SK-N-SH (cell line): ENCODE measurements at regions not wholly inside any gene's neighbourhood (a gene's known extent, or its start where the extent isn't known, plus 50 kb on each side); places are given as distances from the start of the nearest gene placed in this dataset.

Experiments
- CTCF ChIA-PET: fragments of 300-600, 350-600 bp; formaldehyde crosslinking; extraction: SDS; loops from one replicate; lab custom pipeline; 2021; lab: Yijun Ruan, JAX
- POLR2A ChIA-PET: fragments of 350-600 bp; sonication (Branson Sonifier 250); formaldehyde crosslinking; extraction: SDS; loops from one replicate; lab custom pipeline; 2020; ENCODE audit warnings: antibody characterized with exemption, inconsistent platforms; lab: Yijun Ruan, JAX
- DNase-seq: peaks from one replicate; pipeline ENCODE4 v3.0.0; 2012
- H2AFZ ChIP-seq: fragments of 200-600 bp; sonication (generic); 2 replicates; pipeline ENCODE4 v1.8.1; 2016; ENCODE audit warnings: antibody characterized with exemption, mild to moderate bottlenecking, low read depth
- H3F3A ChIP-seq: fragments of 200-600 bp; sonication (generic); replicated peaks from 2 replicates; pipeline ENCODE3; 2016; ENCODE audit warnings: antibody characterized with exemption, mild to moderate bottlenecking; ENCODE audit not compliant: insufficient read depth
- H3K27ac ChIP-seq, 2 experiments: fragments of 200-500 bp in 1 of 2; fragments of 200-600 bp in 1 of 2; sonication (Bioruptor generic) in 1 of 2; sonication (generic), shearing (Covaris generic) in 1 of 2; 2 replicates each; pipeline versions ENCODE4 v1.5.1 to v1.6.1; 2014 to 2016; ENCODE audit warnings: low read depth in 2 of 2, inconsistent platforms in 1 of 2, low read length in 1 of 2, mild to moderate bottlenecking in 1 of 2, mixed read lengths in 1 of 2
- H3K27me3 ChIP-seq: fragments of 200-600 bp; sonication (generic), shearing (Covaris generic); 2 replicates; pipeline ENCODE4 v1.6.1; 2016; ENCODE audit warnings: mixed run types; ENCODE audit not compliant: insufficient read depth
- H3K36me3 ChIP-seq, 2 experiments: fragments of 200-500 bp in 1 of 2; fragments of 200-600 bp in 1 of 2; sonication (Bioruptor generic) in 1 of 2; sonication (generic) in 1 of 2; replicated peaks in 1 of 2; 2 replicates each; pipeline versions ENCODE3 to v1.5.1; 2014 to 2016; ENCODE audit warnings: low read length in 1 of 2, mild to moderate bottlenecking in 1 of 2; ENCODE audit not compliant: insufficient read depth in 2 of 2, control insufficient read depth in 1 of 2
- H3K4me1 ChIP-seq, 2 experiments: fragments of 200-500 bp in 1 of 2; fragments of 200-600 bp in 1 of 2; sonication (Bioruptor generic) in 1 of 2; sonication (generic), shearing (Covaris generic) in 1 of 2; 2 replicates each; pipeline versions ENCODE4 v1.5.1 to v1.6.1; 2014 to 2016; ENCODE audit warnings: low read depth in 1 of 2, low read length in 1 of 2, mixed run types in 1 of 2; ENCODE audit not compliant: insufficient read depth in 2 of 2, control insufficient read depth in 1 of 2
- H3K4me2 ChIP-seq: fragments of 200-600 bp; sonication (generic), shearing (Covaris generic); 2 replicates; pipeline ENCODE4 v1.6.1; 2017; ENCODE audit warnings: mixed run types
- H3K4me3 ChIP-seq, 2 experiments: fragments of 200-500 bp in 1 of 2; fragments of 200-600 bp in 1 of 2; sonication (Bioruptor generic) in 1 of 2; sonication (generic), shearing (Covaris generic) in 1 of 2; 2 replicates each; pipeline versions ENCODE4 v1.5.1 to v1.8.1; 2014 to 2016; ENCODE audit warnings: low read depth in 2 of 2, inconsistent platforms in 1 of 2, low read length in 1 of 2, mild to moderate bottlenecking in 1 of 2, mixed read lengths in 1 of 2, moderate library complexity in 1 of 2
- H3K79me2 ChIP-seq: fragments of 200-600 bp; sonication (generic); 2 replicates; pipeline ENCODE4 v1.8.1; 2017; ENCODE audit warnings: mild to moderate bottlenecking; ENCODE audit not compliant: insufficient read depth
- H3K9ac ChIP-seq: fragments of 200-600 bp; sonication (generic); 2 replicates; pipeline ENCODE4 v1.6.1; 2017; ENCODE audit warnings: mixed run types
- H3K9me2 ChIP-seq: fragments of 200-600 bp; sonication (generic); 2 replicates; pipeline ENCODE4 v1.6.1; 2017; ENCODE audit warnings: mixed run types
- H3K9me3 ChIP-seq: fragments of 200-600 bp; sonication (generic); 2 replicates; pipeline ENCODE4 v1.6.1; 2017; ENCODE audit warnings: mixed run types, mild to moderate bottlenecking, moderate library complexity
- H4K20me1 ChIP-seq: fragments of 200-600 bp; sonication (generic); 2 replicates; pipeline ENCODE4 v1.6.1; 2017; ENCODE audit warnings: mild to moderate bottlenecking, mixed run types; ENCODE audit not compliant: insufficient read depth
- EP300 ChIP-seq, 2 experiments: IDR thresholded peaks; 2 replicates each; pipeline versions ENCODE4 v1.4.0 to v1.6.1; 2012; ENCODE audit warnings: borderline replicate concordance in 1 of 2, low read depth in 1 of 2, low read length in 1 of 2
- EZH2phosphoT487 ChIP-seq: fragments of 200-600 bp; sonication (generic); IDR thresholded peaks from 2 replicates; pipeline ENCODE4 v1.6.1; 2017; ENCODE audit warnings: low read depth, mixed run types, mild to moderate bottlenecking, antibody characterized with exemption, moderate library complexity, borderline replicate concordance
- FOSL2 ChIP-seq: IDR thresholded peaks from 2 replicates; pipeline ENCODE4 v1.4.0; 2012; ENCODE audit warnings: low read depth, mild to moderate bottlenecking, moderate library complexity, borderline replicate concordance
- SMC3 ChIP-seq: IDR thresholded peaks from 2 replicates; pipeline ENCODE4 v1.6.1; 2012; ENCODE audit warnings: low read depth, low read length, improper control_type of control experiment
- WGBS: methylation state at CpG from one replicate; pipeline ENCODE4 v1.1.6; 2017; ENCODE audit warnings: low lambda C conversion rate; 5-methylcytosine and 5-hydroxymethylcytosine counted together
- TF ChIP-seq, protein P1 (sequence below): IDR thresholded peaks from 2 replicates; pipeline ENCODE4 v1.6.1; 2012; ENCODE audit warnings: mild to moderate bottlenecking, low read depth, low read length, moderate library complexity
- TF ChIP-seq, protein P2 (sequence below): fragments of 150-350 bp; IDR thresholded peaks from 2 replicates; pipeline ENCODE4 v1.6.1; 2017; ENCODE audit warnings: antibody characterized with exemption, low read length, low read depth, borderline replicate concordance
- TF ChIP-seq, protein P3 (sequence below): IDR thresholded peaks from 2 replicates; pipeline ENCODE4 v1.4.0; 2012; ENCODE audit warnings: low read depth

DNA sequence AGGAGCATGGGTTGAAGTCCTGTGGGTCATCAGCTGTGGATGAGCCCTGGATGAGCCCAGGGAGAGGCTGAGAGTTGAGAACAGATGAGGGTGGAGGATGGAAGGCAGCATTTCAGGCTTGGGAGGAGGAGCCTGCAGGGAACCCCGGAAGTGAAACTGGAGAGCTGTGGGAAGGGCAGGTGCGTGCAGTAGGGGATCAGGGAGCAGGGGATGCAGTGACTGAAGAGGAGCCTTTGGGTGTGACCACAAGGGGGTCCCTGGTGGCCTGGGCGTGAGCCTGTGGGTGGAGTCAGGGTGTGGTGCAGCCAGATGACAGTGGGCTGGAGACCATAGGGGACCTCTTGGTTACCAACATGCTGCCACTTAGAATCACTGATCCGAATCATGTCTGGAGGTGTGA is 115.5 kb downstream of the PAPOLA start:
- Histone ChIP-seq H3K27me3 (no peaks in the 10 kb centered on the region), H4K20me1 (no peaks in the 10 kb centered on the region), H3K36me3 (no peaks in the 10 kb centered on the region), H3K9me2 (no peaks in the 10 kb centered on the region), H3K79me2 (no peaks in the 10 kb centered on the region), H3F3A (no peaks in the 10 kb centered on the region), H3K9ac (no peak overlapping the region), H2AFZ (no peak overlapping the region), H3K4me3 (no peak overlapping the region), H3K9me3 (no peaks in the 10 kb centered on the region), H3K27ac (no peak overlapping the region), H3K4me1 (peaks cover 0 to 17% of the 10 kb centered on the region in 2 experiments; a peak in 2 of 4 replicates), H3K4me2 (no peak overlapping the region)
- DNase-seq = no peak
- POLR2A ChIA-PET = no interaction called here
- WGBS = 35% methylated on average over 4 of the region's 4 CpGs
- TF ChIP-seq EP300 (IDR thresholded peaks at IDR 0.05; ENCODE audit: borderline replicate concordance in 1 of 2, low read depth in 1 of 2, low read length in 1 of 2) (no peak), SMC3 (no peak), FOSL2 (no peak)
- TF ChIP-seq, protein P1, sequence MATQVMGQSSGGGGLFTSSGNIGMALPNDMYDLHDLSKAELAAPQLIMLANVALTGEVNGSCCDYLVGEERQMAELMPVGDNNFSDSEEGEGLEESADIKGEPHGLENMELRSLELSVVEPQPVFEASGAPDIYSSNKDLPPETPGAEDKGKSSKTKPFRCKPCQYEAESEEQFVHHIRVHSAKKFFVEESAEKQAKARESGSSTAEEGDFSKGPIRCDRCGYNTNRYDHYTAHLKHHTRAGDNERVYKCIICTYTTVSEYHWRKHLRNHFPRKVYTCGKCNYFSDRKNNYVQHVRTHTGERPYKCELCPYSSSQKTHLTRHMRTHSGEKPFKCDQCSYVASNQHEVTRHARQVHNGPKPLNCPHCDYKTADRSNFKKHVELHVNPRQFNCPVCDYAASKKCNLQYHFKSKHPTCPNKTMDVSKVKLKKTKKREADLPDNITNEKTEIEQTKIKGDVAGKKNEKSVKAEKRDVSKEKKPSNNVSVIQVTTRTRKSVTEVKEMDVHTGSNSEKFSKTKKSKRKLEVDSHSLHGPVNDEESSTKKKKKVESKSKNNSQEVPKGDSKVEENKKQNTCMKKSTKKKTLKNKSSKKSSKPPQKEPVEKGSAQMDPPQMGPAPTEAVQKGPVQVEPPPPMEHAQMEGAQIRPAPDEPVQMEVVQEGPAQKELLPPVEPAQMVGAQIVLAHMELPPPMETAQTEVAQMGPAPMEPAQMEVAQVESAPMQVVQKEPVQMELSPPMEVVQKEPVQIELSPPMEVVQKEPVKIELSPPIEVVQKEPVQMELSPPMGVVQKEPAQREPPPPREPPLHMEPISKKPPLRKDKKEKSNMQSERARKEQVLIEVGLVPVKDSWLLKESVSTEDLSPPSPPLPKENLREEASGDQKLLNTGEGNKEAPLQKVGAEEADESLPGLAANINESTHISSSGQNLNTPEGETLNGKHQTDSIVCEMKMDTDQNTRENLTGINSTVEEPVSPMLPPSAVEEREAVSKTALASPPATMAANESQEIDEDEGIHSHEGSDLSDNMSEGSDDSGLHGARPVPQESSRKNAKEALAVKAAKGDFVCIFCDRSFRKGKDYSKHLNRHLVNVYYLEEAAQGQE = no peak
- CTCF ChIA-PET = interaction anchor here (0.6 to 1.2 kb wide), 3 partner anchors 33 to 566 kb away, joined by 3 read pairs; no protein-coding TSS in a partner anchor

DNA sequence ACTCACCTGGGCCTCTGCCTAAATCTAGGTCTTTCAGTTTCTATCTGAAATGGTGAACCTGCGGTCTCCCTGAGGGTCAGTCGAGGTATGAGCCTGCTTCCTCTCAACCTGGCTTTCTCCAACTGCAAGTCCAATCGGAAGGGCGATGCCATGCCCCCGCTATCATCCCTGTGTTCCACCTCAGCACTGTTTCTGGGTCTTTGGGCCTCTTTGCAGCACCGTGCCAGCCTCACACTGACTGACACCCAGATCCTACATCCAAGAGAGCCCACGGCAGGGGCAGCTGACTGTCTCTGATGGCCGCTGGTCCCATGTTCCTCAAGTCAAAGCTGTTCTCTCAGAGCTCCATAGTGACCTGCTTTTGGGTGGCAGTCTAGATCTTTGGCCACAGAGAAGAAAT is 120.7 kb downstream of the PAPOLA start:
- CTCF ChIA-PET = no interaction called here
- no peak for DNase-seq
- 32% methylated on average over 5 of the region's 8 CpGs for WGBS
- no peaks in the 10 kb centered on the region for H4K20me1 ChIP-seq
- H3K79me2 ChIP-seq = no peaks in the 10 kb centered on the region
- no peak overlapping the region for H3K4me2 ChIP-seq
- H3K36me3 ChIP-seq = no peaks in the 10 kb centered on the region
- no peak overlapping the region for H3K9ac ChIP-seq
- H3K9me3 ChIP-seq = no peaks in the 10 kb centered on the region
- no peaks in the 10 kb centered on the region for H3F3A ChIP-seq
- POLR2A ChIA-PET = interaction anchor here (0.6 kb wide), 1 partner anchor 24 kb away, joined by 4 read pairs; no protein-coding TSS in a partner anchor
- no peak overlapping the region for H3K4me3 ChIP-seq
- no peaks in the 10 kb centered on the region for H3K27me3 ChIP-seq
- H2AFZ ChIP-seq = no peak overlapping the region
- no peaks in the 10 kb centered on the region for H3K9me2 ChIP-seq
- no peaks in the 10 kb centered on the region; a peak in 1 of 4 replicates for H3K4me1 ChIP-seq
- TF ChIP-seq EZH2phosphoT487 = no peak
- TF ChIP-seq, protein P2, sequence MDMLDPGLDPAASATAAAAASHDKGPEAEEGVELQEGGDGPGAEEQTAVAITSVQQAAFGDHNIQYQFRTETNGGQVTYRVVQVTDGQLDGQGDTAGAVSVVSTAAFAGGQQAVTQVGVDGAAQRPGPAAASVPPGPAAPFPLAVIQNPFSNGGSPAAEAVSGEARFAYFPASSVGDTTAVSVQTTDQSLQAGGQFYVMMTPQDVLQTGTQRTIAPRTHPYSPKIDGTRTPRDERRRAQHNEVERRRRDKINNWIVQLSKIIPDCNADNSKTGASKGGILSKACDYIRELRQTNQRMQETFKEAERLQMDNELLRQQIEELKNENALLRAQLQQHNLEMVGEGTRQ = no peak
- TF ChIP-seq, protein P3, sequence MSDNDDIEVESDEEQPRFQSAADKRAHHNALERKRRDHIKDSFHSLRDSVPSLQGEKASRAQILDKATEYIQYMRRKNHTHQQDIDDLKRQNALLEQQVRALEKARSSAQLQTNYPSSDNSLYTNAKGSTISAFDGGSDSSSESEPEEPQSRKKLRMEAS = no peak
- H3K27ac ChIP-seq = no peak overlapping the region
